AML-193 (cell line): ENCODE measurements at regions not wholly inside any gene's neighbourhood (a gene's known extent, or its start where the extent isn't known, plus 50 kb on each side); places are given as distances from the start of the nearest gene placed in this dataset.

ENCODE experiments used
- DNase-seq, 2 experiments: peaks; one replicate each; lab custom pipeline; 2025; lab: John Stamatoyannopoulos, UW

DNA sequence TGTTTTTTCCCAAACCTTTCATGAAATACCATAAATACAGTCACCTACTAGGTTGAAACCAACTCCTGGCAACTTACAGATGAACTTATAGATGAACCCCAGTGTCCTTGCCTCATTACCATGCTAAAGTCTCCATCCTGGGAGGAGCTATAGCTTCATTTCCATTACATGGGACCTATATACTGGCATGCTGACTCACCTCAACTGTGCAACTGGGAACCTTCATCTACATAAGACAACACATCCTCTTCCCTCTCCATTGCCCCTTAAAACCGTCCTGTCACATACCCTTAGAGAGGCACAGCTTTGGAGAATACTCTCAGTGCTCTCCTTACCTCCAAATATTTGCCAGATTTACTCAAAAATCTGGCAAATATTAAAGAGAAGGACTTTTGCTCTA lies 638.3 kb downstream of the HTR1A start:
- no peak for DNase-seq

- no peak for DNase-seq
These were observed 647.7 kb downstream of the HTR1A start for GRCh38 chr5:63314551-63314950.

- no peak for DNase-seq
These were observed 651.6 kb downstream of the HTR1A start for GRCh38 chr5:63310644-63311043.

DNA sequence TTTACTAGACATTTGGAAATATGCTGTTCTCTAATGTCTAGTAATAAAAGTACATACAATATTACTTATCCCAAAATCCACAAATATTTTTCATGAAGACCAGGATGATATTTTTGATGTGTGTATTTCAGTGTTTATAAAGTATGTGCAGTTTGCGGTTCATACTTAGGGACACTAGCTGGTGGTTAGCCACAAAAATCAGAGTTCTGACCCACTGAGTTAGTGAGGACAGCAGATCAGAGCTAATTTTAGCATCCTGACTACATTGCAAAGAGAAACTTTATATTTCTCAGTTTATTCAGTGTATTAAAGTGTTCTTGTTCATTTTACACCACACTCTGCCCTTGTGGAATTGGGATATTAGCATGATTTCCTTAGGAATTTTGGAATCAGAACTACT lies 655.3 kb downstream of the HTR1A start:
- DNase-seq = no peak

GRCh38 chr5:63293317-63293716 lies 668.9 kb downstream of the HTR1A start:
- DNase-seq = no peak

GRCh38 chr5:63286724-63287123 lies 675.5 kb downstream of the HTR1A start:
- DNase-seq = no peak

GRCh38 chr5:63263411-63263810 lies 684.8 kb downstream of the LRRC70 start:
- DNase-seq = no peak

GRCh38 chr5:63262185-63262981 lies 683.8 kb downstream of the LRRC70 start:
- no peak for DNase-seq

GRCh38 chr5:63261695-63262094 lies 683.1 kb downstream of the LRRC70 start:
- no peak for DNase-seq

- no peak for DNase-seq
These were observed 677.0 kb downstream of the LRRC70 start for GRCh38 chr5:63255594-63255993.

DNA sequence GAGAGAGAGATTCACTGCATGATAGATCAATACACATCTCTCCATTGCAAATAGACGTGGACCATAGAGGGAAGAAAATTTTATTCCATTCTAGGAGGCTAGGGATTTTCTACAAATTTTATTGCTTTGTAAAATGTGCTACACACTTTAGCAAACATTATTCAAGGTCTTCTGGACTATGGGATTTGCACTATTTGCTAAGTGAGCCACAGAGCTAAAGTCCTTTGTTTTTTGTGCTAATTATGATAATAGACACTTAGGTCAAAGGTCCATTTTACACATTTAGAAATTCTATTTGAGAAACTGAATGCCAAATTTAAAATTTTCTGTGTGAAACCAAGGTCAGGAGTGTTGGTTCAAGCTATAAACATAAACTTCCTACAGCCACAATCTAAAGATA lies 672.3 kb downstream of the LRRC70 start:
- DNase-seq = no peak

GRCh38 chr5:63249960-63250359 lies 671.3 kb downstream of the LRRC70 start:
- DNase-seq = no peak

- no peak for DNase-seq
These were observed 669.0 kb downstream of the LRRC70 start for GRCh38 chr5:63247651-63248050.

DNA sequence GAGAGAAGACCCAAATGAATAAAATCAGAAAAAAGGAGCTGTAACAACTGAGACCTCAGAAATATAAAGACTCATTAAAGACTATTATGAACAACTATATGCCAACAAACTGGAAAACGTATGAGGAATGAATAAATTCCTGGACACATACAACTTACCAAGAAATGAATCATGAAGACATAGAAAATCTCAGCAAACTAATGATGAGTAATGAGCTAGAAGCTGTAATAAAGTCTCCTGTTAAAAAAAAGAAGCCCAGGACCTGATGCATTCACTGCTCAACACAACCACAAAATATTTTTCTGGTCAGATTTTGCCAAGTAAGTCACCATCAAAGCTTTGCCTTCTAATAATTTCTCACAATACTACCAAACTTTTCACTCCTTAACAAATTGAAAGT lies 666.7 kb downstream of the LRRC70 start:
- DNase-seq = no peak

DNA sequence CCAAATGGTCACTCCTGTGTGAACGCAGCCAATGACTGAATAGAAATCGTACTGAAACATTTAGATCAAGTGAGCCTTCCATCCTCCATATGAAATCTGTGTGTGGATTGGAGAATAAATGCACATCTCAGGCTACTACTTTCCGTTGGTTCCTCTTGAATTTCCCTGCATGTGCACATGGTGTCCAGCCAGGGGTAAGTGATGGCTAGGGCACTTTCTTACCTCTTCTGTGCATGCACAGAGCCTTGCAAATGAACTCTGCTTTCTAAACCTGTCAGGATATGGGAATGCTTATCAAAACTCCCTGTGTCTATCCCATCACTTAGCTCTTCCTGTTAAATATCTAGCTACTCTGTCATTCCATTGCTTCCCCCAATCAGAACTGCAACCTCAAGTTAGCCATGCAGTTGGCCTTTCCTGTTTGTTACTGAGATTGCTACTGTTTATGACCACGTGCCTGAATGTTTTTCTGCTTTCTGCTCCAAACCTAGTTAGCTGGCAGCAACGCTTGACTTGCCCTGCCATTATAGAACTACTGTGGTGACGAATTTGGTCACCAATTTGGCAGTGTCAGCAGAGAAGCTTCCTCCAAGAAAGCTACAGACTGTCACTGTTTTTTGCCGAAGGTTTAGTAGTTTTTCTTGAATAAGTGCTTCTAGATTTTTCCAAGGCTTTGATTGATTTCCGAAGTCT lies 661.6 kb downstream of the LRRC70 start:
- DNase-seq = no peak

DNA sequence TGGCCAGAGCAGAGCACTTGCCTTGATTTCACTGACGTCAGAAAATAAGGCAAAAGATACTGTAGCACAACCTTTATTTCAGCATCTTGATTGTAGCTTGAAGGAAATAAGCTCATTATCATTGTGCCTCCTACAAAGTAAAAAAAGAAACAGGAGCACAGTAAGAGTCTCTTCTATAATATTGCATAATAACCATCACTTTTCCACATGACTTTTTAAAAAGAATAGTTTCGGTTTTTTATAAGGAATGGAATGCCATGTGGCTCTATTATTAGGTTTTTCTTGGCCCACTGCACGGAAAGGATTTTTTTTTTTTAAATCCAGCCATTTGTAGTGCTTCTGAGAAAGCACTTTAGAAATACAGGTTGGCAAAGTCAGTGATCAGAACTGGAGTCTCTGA lies 655.3 kb downstream of the LRRC70 start:
- DNase-seq = no peak

- DNase-seq = no peak
These were observed 654.7 kb downstream of the LRRC70 start for GRCh38 chr5:63233361-63233760.

GRCh38 chr5:63230754-63231153 lies 652.1 kb downstream of the LRRC70 start:
- DNase-seq = no peak

- DNase-seq = no peak
These were observed 649.5 kb downstream of the LRRC70 start for GRCh38 chr5:63228154-63228553.

DNA sequence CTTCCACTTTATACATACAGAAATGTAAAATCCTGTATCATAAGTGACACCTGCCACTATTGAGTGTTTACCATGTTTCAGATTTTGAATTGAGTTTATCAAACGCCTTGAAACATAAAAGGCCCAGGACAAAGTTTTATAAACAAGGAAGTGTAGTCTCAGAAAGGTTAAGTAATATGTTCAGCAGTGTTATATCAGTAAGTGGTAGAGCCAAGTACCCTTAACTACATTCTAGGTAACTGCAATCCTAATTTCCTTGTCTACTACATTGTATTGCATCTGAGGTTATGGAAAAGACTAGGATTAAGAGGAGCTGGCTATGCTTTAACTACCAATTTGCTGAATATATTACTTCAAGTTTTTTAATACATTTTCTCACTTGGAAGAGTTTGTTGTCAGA lies 641.6 kb downstream of the LRRC70 start:
- DNase-seq = no peak

GRCh38 chr5:63217422-63217821 lies 638.8 kb downstream of the LRRC70 start:
- no peak for DNase-seq

DNA sequence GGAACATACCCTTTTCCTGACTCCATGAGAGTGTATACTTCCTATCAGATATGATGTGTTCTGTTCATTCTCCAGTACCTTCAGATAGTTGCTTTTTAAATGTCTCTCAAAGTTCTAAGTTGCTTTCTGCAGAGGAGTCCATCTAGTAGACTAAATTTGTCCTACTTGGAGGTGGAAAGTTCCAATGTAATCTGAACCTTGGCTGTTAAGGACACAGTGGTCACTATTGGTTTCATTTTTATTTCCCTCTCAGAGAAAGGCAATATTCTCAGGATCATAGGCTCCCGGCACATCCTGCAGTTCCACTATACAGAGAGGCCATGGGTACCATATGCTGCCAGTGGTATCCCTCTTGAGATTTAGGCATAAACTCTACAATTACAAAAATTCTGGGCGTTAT lies 634.6 kb downstream of the LRRC70 start:
- DNase-seq = no peak

GRCh38 chr5:63211448-63212132 lies 633.0 kb downstream of the LRRC70 start:
- DNase-seq = no peak
